GM12873 (cell line): ENCODE measurements at regions not wholly inside any gene's neighbourhood (a gene's known extent, or its start where the extent isn't known, plus 50 kb on each side); places are given as distances from the start of the nearest gene placed in this dataset.

Experiments used
- TF ChIP-seq, protein P1 (sequence below): IDR thresholded peaks from 2 replicates; pipeline ENCODE4 v1.5.1; 2012; ENCODE audit warnings: low read depth, mild to moderate bottlenecking, moderate library complexity, low read length, control low read depth; ENCODE audit not compliant: insufficient read depth; ENCODE audit errors: missing control alignments

DNA sequence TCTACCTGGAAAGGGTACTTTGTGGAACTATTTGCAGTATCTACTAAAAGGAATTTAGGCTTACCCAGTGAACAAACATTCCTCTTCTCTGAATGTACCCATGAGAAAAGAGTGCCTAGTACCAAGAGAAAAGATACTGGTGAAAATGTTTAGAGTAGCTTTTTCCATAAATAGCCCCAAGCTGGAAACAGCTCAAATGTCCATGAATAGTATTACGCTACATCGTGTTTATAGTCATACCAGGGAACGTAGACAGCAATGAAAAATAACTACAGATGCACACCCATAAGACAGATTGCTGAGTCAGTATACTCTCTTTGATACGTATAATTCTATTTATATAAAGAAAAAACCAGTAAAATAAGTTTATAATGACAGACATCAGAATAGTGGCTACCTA lies 285.9 kb downstream of the KLF6 start:
- TF ChIP-seq, protein P1, sequence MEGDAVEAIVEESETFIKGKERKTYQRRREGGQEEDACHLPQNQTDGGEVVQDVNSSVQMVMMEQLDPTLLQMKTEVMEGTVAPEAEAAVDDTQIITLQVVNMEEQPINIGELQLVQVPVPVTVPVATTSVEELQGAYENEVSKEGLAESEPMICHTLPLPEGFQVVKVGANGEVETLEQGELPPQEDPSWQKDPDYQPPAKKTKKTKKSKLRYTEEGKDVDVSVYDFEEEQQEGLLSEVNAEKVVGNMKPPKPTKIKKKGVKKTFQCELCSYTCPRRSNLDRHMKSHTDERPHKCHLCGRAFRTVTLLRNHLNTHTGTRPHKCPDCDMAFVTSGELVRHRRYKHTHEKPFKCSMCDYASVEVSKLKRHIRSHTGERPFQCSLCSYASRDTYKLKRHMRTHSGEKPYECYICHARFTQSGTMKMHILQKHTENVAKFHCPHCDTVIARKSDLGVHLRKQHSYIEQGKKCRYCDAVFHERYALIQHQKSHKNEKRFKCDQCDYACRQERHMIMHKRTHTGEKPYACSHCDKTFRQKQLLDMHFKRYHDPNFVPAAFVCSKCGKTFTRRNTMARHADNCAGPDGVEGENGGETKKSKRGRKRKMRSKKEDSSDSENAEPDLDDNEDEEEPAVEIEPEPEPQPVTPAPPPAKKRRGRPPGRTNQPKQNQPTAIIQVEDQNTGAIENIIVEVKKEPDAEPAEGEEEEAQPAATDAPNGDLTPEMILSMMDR: no peak

DNA sequence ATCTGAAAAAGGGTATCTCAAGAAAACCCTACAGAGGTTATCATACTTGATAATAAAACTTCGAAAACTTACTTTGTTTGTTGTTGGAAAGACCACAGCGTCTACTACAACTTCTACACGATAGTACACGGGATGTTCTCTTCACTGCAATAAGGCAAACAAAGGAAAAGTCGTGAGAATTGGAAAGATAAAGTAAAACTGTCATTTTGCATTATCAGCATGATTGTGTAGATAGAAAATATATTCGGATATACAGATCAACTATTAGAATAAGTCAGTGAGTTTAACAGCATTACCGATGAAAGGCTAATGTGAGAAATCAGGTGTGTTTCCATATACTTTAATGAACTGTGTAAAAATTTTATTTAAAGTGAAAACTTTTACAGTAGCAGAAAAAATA lies 287.4 kb downstream of the KLF6 start:
- TF ChIP-seq, protein P1: no peak

DNA sequence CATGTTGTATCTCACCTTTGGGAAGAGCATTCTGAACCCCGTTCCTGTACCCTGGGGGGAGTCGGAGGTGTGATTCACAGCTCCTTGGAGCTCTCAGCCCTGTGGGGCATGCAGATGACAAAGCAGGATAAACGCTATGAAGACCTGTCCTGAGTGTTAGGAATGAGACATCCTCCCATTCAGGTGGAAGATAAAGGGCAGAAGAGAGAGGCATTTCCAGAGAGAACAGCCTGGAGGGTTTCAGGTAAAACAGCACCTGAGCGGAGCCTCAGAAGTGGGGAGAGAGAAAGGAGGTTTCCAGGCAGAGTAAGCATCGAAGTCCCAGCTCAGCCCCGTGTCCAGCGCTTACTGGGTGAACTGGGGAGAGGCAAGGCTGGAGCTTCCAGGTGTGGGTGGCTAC lies 288.9 kb downstream of the KLF6 start:
- TF ChIP-seq, protein P1: no peak

DNA sequence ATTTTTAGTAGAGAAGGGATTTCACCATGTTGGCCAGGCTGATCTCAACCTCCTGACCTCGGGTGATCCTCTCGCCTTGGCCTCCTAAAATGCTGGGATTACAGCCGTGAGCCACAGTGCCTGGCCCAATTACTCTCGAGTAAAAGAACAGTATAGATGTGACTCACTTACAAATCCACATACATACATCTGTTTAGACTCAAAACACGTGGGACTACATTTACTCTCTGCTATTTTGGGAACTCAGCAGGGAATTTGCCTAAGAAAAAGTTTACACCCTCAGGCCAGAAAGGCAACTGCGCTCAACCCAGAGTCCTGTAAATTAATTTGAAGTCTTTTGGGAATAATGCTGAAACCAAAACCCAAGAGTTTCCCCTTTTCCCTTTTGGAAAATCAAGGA lies 289.7 kb downstream of the KLF6 start:
- TF ChIP-seq, protein P1: no peak

DNA sequence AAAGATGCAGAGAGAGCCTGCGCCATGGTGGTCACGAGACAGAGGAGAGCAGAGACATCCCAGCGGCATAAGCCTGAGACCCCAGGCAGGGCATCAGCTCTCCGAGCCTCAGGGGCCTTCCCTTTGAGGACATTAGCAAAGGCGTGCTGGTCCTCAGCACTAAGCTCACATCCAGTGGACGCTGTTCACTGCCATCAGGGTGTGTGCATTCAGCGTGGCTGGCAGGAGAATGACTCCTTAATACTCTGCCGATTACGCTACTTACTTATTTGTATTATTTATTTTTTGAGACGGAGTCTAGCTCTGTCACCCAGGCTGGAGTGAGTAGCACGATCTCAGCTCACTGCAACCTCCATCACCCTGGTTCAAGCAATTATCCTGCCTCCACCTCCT lies 290.2 kb downstream of the KLF6 start:
- TF ChIP-seq, protein P1: no peak

DNA sequence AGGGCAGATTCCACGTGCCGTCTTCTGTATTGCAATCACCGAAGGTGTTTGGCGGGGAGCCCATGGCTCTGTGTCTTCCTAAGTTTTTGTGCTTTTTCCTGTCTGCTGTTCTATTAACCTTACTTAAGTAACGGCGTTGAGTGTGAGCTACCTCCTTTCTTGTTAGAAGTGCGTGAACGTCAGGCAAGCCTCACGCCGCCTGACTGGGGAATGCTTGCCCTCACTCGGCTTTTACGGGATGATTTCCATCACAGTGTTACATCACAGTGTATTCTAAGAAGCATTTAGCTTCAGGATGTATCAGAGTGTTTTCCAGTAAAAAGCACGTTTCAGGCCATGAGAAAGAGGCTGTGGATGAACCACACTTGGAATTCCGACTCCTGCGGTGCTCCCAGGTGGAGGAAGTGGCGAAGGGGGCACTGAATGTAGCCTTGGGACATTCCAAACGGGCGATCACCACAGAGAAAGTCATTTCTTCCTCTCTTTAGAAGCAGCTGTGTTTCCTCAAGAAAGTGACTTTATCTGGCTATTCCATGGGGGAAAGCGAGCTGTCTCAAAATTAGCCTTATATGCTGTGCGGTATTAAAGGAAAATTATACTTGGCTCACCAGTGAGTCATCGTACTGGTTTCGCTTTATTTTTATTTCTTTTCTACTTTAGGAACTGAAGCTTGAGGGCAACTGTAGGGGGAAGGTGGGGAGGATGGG lies 290.7 kb downstream of the KLF6 start:
- TF ChIP-seq, protein P1: no peak

DNA sequence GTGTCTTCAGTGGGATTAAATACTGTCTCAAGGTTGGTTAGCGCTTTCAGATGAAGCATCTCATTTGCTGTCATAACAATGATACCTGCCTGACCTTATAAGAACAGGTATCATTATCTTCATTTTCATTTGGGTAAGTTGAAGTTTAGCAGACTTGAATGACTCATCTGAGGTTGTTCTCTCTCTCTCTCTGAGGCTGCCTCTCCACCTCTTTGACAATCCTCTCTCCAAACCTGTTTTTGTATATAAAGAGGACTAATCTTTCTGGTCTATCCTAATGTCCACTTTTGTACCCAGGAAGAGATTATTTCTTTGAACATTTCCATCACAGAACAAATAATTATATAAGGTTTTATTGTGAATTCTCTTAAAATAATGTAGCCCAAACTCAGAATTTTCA lies 291.4 kb downstream of the KLF6 start:
- TF ChIP-seq, protein P1: no peak
